Stimulated activated CD4-positive, alpha-beta T cell treated with anti-CD3 and anti-CD28 coated beads, Interleukin-1b, Interleukin-23, amount 100 ng/mL, for 24 hours (primary cell): ENCODE measurements at regions not wholly inside any gene's neighbourhood (a gene's known extent, or its start where the extent isn't known, plus 50 kb on each side); places are given as distances from the start of the nearest gene placed in this dataset.
"Not testable (repeated sequence)": the region's sequence is repeated elsewhere in the genome, so short reads cannot be mapped to it uniquely, and the experiment has no call there.

Experiments
- DNase-seq, 4 experiments: peaks; one replicate each; pipeline ENCODE4 v3.0.0-alpha.2; 2020; ENCODE audit warnings: low read depth in 4 of 4, low spot score in 1 of 4

GRCh38 chr2:75823515-75823914 lies 112.8 kb upstream of the GCFC2 start:
- DNase-seq: not testable (repeated sequence)

GRCh38 chr2:75822336-75822735 lies 111.6 kb upstream of the GCFC2 start:
- no peak for DNase-seq

GRCh38 chr2:75820693-75821092 lies 110.0 kb upstream of the GCFC2 start:
- no peak for DNase-seq

GRCh38 chr2:75810611-75811330 lies 100.1 kb upstream of the GCFC2 start:
- DNase-seq: no peak

- no peak for DNase-seq
Measured at GRCh38 chr2:75808793-75809535, 98.2 kb upstream of the GCFC2 start.

GRCh38 chr2:75807992-75808391 lies 97.3 kb upstream of the GCFC2 start:
- no peak for DNase-seq

- DNase-seq: no peak
Measured at GRCh38 chr2:75801234-75801982, 90.7 kb upstream of the GCFC2 start.

- no peak for DNase-seq
Measured at GRCh38 chr2:75800456-75800855, 89.7 kb upstream of the GCFC2 start.

- DNase-seq: no peak
Measured at GRCh38 chr2:75799859-75800258, 89.1 kb upstream of the GCFC2 start.

GRCh38 chr2:75798569-75798968 lies 87.9 kb upstream of the GCFC2 start:
- no peak for DNase-seq

- DNase-seq: no peak
Measured at GRCh38 chr2:75792996-75793395, 82.3 kb upstream of the GCFC2 start.

- no peak for DNase-seq
Measured at GRCh38 chr2:75792146-75792545, 81.4 kb upstream of the GCFC2 start.

- no peak for DNase-seq
Measured at GRCh38 chr2:75790814-75791467, 80.2 kb upstream of the GCFC2 start.

GRCh38 chr2:75790121-75790813 lies 79.6 kb upstream of the GCFC2 start:
- no peak for DNase-seq

GRCh38 chr2:75788902-75789301 lies 78.2 kb upstream of the GCFC2 start:
- no peak for DNase-seq

GRCh38 chr2:75788154-75788553 lies 77.4 kb upstream of the GCFC2 start:
- DNase-seq: no peak

GRCh38 chr2:75787532-75788132 lies 76.9 kb upstream of the GCFC2 start:
- no peak for DNase-seq

- DNase-seq: no peak
Measured at GRCh38 chr2:75775311-75775823, 64.7 kb upstream of the GCFC2 start.

GRCh38 chr2:75772908-75773630 lies 62.4 kb upstream of the GCFC2 start:
- no peak for DNase-seq

GRCh38 chr2:75765798-75766197 lies 55.1 kb upstream of the GCFC2 start:
- DNase-seq: no peak
